ENCODE measurements at regions not wholly inside any gene's neighbourhood (a gene's known extent, or its start where the extent isn't known, plus 50 kb on each side); places are given as distances from the start of the nearest gene placed in this dataset.

DNA sequence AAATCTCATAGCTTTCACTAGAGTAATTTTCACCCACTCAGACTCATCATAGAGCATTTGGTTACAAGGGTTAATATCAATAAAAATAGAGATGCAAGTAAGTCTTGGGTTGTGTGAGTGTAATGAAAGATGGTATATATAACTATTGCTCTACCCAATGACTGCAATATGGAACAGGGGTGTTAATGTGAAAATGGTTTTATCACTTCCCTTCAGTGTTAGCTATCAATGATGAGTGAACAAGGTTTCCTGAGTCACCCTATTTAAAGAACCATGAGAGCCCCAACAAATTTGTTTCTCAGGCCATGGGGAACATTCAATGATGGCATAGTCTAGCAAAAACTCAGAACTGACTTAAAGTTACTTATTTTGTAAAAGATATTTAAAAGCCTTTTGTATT, 1133.6 kb upstream of the ZEB2 start:
- no peak for DNase-seq

DNA sequence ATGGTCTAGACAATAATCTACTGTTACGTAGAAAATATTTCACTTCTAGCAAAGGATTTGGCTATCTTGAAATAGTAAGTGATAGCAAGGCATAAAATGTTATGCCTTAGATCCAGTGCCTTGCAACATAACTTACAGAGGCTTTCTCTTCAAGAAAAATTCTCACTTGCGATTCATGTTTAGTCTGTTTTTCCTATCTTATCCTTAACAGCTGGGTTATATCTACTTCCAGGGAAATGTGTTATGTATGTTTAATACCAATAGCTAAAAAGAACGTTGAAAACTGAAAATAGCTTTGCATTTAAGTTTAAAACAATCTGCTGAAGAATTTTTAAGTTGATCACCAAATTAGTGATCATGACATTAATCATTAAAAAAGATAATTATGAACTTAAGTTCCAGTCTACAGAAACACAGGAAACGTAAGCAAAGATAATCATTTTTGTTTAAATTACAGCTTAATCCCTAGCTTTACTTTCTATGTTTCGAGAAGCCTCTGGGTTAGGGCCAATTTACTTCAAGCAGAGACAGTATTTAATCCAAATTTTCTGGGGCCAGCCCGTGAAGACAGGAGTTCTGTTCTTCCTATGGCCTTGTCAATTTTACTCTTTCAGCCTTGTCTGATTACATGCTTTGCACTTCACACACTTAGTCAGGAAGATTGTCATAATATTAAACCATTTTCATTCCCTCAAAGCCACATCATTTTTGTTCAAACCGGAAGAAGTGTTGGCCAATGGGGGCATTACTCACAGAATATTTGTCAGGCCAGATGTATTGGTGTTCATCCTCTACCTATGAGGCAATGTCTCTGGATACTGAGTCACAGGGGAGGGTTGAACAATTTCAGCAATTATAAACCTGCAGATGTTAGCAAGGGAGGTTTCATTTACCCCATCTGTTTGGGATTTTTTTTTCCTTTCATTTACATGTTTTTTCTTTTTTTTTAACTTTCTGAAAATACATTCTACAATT, 1132.9 kb upstream of the ZEB2 start:
- peak; percentile 16 to 62 (median 51) for DNase-seq

DNA sequence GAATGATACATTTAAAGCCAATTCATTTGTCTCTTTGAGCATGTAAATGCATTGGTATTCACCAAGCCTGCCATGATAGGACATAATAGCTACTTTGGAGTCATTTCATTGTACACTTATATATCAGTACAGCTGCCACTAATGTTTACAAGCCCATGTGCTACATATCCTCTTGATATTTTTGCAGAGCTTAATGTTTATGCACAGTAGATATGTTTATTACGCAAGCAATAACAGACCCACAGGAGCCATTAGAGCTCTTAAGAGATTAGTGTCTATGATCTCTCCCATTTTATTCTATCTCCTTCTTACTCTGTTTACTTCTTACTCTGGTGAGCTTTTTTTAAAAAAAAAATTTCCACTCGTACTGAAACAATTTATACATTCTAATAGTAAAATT, 1132.1 kb upstream of the ZEB2 start:
- DNase-seq = no peak

DNA sequence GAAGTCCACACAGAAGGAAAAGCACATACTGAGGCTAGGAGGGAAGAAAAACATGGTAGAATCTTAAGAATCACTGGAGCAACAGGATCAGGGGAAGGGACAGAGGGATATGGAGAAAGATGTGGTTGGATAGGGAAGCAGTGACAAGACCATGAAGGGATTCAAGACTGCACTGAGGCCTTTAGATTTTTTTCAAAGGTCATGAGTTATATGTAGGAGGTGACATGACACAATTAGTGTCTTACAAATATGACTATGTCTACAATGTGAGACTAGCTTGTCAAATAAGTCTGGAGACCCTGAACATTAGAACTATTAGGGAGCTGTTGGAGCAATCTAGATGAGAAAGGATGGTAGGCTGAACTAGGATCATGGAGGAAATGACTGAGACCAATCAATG, 1130.3 kb upstream of the ZEB2 start:
- DNase-seq = no peak

DNA sequence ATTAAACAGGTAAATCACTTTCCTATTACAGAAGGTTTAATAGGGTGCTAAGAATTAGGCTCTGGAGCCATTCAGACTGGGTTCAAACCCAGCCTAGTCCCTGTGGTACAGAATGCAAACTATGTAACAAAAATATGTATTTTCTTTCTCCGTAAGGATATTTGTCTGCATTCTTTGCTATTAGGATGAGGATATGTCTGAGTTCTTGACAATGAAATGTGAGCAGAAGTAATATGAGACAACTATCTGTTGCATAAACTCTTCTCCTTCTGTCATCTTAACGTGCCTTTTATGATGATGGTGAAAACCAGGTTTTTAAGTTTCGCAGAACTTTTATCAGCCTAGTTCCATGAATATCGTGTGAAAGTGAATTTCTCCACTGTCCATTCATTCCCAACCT, 1129.1 kb upstream of the ZEB2 start:
- no peak for DNase-seq

DNA sequence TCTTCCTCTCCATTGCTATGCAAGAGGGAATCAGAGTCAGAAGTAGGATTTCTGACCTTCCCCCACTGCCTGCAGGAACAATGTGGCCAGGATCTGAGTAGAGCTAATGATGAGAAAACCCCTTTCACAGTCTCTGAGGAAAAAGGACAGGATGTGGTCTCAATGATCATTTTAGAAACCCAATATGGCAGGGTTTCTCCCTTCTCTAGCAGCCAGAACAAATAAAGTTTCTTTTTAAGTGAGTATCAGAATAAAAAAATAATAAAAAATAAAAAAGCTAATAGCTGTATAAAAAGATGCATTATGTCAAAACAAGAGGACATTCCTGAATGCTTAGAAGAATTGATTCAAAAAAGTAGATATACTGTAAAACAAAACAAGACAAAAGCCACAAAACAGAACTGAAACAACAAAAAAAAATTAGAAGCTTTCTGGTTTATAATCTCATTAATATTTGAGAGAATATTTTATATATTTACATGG, 1124.9 kb upstream of the ZEB2 start:
- no peak for DNase-seq

DNA sequence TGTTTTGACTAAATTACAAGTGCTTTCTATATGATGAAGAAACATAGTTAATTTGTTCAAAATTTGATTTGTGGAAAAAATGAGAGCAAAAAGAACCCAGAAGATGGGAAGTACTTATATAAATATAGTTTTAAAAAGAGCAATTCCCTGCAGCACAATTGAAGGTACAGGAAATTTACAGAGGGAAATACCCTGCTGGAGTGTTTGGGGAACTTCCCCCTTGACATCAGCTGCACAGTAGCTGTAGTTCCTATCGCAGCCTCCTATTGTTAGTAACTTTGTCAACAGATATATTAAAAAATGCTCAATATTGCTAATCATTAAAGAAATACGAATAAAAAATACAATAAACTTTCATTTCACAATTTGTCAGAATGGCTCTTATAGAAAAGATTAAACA, 1118.8 kb upstream of the ZEB2 start:
- DNase-seq = no peak

DNA sequence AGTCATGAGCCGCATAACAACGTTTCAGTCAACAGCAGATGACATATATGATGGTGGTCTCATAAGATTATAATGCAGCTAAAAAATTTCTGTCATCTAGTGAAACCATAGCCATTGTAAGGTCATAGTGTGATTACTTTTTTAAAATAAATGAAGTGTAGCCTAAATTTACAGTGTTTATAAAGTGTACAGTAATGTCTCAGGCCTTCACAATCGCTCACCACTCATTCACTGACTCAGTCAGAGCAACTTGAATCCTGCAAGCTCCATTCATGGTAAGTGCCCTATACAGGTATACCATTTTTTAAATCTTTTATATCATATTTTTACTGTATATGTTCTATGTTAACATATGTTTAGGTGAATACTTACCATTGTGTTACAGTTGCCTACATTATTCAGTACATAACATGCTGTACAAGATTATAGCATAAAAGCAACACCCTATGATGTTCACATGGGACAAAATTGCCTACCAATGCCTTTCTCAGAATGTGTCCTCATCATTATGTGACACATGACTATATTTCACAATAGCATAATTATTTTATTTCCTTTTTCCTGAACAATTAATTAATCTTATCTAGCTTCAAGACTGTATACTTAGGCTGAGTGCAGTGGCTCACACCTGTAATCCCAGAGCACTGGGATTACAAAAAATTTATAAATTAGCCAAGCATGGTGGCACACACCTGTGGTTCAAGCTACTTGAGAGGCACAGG, 1115.9 kb upstream of the ZEB2 start:
- DNase-seq = no peak

DNA sequence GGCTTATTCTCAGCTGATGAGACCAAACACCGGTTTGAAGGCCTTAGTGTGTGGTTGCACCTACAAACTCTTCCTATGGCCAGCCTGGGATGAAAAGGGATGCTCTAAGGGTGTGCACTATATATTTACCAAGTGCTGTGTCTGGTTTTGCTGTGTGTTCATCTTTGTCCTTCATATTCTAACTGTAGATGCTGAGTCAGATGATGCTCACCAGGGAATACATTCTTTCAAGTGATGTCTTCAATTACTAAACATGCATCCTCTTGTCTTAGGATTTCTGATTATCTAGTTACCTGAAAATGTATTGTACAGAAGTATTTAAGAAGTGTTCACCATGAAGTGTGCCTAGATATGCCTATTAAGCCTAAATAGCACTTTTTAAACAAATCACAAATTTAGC, 1111.6 kb upstream of the ZEB2 start:
- no peak for DNase-seq

DNA sequence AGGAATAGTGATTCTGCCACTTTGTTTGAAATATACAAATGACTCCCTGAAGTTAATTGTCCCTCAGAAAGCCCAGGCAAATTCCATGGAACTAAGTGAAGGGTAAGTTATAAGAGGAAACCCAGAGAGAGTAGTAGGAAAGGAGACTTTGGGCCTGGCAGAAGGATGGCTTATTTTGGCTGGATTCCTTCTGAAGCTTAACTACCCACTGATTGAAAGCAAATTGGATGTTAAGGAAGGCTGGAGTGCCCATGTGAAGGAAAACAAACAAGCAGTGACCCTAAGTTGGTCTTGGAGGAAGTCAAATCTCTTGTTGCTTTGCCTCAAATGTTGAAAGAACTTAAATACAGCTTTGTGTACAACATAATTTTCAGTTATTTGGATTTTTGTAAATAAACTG, 1106.4 kb upstream of the ZEB2 start:
- no peak for DNase-seq

DNA sequence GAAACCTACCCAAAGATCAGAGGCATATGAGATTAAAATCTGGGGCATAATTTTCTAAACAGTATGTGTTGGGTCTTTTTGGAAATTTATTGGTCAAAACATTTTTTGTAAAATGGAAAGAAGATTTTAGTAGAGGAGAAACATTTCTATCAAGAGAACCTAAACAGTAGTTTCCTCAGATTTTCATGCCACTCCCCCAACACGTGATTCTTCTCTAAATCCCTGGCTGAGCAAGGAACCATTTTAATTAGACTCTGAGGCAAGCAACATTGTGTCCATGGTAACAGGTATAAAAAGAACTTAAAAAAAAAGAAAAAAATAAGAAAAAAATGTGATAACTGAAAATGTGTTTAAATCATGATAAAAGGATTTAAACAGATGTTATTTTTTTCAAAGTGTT, 1105.2 kb upstream of the ZEB2 start:
- DNase-seq = no peak

DNA sequence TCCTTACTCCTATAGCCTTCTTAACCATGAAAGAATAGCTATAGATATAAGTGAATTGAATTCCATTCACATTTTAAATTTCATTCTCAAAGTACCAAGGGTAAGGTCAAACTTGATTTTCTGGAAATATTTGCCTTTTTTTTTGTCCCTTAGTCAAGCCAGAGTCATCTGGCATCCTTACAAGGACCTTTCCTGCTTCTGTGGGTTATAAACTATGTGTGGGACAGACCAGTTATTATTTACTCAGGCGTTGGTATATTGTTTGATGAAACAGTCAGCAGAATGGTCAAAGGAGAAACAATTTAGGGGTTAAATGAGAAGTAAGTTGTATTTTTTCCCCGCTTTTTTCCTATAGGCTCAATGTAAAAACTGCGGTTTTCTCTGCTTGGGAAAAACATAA, 1103.2 kb upstream of the ZEB2 start:
- peak in 1 of 3 donors; percentile 41 for DNase-seq

DNA sequence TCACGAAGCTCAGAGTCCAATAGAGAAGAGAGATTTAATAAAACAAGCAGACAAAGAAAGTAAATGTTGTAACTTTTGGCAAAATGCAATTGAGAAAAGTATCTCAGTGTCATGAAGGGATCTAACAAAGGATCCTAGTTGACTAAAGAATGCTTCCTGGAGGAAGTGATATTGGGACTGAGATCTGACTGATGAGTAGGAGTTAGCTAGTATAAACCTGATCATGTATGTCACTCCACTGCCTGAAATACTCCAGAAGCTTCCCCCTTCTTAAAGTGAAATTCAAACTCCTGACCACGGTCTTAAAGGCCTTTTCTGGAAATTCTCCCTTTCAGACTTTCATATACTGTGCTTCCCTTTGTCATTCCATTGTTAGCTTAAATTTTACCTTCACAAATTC, 1102.4 kb upstream of the ZEB2 start:
- DNase-seq = no peak

DNA sequence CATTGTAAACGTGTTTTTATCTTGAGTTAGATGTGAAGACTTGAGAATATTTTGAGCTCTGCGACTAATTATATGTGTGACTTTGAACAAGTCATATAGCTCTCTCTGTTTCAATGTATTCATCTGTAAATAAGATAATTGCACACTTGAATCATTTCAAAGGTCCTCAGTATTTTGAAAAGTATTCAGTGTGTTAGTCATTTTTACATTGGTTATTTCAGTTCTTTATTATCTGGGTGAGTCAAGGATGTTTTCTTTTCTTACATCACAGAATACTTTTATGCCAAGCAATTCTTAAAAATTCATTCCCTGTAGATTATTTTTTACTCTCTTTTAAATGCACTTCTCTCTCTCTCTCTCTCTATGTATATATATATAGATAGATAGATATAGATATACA, 1098.0 kb upstream of the ZEB2 start:
- DNase-seq = no peak

DNA sequence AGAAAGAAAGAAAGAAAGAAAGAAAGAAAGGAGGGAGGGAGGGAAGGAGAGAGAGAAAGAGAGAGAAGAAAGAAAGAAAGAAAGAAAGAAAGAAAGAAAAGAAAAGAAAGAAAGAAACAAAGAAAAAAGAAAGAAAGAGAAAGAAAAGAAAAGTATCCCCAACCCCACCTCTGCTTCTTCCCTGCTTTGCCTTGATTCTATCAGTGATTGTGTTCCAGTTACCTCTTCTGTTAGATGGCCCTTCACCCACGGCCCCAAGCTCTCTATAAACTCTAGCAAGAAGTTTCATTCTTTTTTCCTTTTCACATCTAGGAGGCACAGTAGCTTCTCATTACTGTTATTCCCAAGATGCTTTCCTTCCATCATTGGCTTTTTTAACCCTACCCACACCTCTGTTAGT, 1097.5 kb upstream of the ZEB2 start:
- DNase-seq = no peak

DNA sequence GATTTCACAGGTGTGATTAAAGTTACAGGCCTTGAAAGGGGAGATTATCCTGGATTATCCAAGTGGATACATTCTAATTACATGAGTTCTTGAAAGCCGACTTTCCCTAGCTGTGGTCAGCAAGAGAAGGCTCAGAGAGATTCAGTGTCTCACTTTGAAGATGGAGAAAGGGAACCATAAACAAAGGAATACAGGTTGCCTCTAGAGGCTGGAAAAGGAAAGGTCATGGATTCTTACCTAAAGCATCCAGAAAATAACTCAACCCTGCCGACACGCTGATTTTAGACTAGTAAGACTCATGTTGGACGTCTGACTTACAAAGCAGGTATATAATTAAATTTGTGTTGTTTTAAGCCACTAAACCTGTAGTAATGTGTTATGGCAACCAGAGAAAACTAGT, 1095.7 kb upstream of the ZEB2 start:
- DNase-seq = no peak

DNA sequence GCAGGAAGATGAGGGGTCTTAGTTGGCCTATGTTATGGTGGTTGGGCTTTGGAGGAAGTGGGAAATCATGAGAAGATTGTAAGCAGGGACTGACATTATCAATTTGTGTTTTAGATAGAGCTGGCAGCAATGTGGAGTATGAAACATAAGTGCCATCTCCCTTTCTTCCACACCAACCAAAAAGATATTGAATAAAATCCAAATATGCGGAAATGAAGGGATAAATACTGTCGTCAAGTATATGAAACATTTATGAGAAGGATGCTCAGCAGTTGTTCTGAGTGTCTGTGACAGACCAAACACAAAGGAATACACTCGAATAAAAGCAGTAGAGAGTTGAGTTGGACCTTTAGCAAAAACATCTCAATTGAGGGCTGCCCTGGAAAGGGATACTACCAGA, 1090.0 kb upstream of the ZEB2 start:
- no peak for DNase-seq

DNA sequence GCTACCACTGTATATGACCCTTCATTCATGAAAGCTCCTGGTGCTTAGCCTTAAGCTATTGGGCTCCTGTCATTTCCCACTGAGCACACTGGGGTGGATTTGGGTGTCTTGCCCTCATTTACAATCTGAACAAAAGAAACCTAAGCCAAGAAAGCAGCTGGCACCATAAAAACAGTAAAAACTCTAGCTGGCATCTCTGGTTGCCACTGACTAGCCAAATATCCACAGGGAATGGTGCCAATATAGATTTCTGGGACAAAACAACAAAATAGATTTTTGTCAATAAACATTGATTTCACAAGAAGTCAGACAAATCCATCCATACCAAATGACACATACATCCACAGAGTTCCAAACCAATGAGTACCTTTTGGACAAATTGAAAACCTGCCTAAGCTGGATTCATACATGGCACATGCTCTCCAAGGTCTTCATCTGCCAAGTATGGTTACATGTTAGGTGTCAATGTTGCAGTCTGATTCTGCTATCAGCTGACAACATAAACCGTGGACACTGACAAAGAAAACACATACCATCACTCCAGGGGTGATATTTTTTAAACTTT, 1081.5 kb upstream of the ZEB2 start:
- DNase-seq = no peak

DNA sequence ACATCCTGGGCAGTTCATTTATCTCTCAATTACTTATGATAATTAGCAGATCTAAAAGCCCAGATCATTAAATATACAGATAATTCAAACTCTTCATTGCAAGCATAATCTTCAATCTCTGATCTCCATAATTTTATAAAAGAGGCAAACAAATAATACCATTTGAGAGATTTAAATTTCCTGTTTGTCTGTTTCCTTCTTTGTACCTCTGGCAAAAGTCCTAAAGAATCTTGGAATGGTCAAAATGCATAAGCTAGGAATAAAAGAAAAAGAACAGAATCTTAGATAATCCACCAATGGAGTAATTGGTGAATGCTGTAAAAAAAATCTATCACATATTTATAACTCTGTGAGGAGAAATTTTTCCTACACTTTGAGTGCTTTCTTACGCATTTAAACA, 1080.9 kb upstream of the ZEB2 start:
- DNase-seq = peak in 1 of 3 donors; percentile 35

DNA sequence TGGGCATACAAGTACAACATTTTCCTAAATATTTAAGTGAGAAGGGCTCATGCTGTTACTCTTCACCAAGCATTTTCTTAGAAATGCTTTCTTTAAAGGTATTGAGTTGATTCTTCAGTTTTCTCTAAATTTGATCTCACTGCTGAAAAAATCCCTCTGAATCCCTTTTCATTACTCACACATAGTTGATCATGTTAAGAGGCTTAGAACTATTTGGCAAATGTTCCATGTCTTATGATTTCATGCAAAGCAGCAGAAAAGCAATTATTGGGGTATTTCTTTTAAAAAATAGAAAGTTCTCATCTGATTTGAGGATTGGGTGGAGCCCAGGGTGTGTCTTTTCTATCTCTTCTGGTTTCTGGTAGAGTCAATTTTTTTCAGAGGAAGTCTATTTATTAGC, 1079.8 kb upstream of the ZEB2 start:
- DNase-seq = peak in 1 of 3 donors; percentile 38

DNA sequence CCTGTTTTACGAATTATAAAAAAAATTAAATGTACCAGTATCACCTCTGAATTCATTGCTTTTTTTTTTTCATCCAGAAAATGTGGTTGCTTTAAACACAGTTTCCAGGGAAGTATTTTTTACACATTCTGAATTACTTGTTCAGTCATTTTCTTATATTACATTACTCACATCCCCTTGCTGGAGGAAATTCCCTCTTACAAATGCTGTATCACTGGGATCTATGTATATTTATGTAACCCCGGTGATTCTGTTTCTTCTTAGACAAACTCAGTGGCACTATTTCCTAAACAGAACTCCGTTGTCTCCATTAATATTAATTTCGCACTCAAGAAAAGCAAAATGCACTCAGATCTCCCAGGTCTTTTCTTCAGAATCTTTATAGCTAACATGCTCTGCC, 1078.5 kb upstream of the ZEB2 start:
- peak in 2 of 3 donors; percentile 33 to 46 for DNase-seq

DNA sequence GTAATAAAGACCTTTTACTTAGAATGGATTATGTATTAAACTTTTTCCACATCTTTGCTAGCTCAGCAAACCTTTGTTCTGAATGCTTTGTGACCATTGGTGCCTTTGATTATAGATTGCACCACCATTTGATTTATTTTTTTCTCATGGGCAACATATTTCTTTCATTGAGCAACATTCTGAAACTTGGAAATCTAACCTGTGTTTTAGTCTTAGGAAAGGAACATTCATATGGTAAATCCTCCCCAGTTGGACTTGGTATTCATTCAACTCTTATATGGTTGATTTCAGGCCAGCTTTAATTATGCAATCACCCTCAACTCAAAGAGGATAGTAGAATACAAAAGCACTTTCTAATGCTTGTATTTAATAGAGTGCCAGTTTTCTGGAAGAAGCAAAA, 1077.9 kb upstream of the ZEB2 start:
- DNase-seq = peak; percentile 38 to 78 (median 38)

DNA sequence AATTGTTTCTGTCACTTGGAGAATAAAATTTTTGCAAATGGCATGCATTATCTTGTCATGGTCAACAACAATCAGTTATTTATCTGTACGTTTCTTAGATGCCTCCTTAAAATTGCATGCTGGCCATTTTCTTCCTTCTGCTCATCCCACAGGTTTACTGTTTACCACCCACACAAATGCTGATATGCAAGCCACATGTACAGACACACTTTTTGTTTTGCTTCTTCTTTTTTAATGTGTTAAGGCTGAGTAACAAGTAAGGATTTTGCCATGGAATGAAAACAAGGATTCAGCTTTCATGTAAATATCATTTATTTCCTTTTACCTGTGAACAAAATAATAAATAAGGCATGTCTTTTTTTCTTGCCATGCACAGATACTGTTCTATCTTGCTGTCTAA, 1077.1 kb upstream of the ZEB2 start:
- peak in 1 of 3 donors; percentile 21 for DNase-seq
